ENCODE measurements at regions not wholly inside any gene's neighbourhood (a gene's known extent, or its start where the extent isn't known, plus 50 kb on each side); places are given as distances from the start of the nearest gene placed in this dataset.
"Not testable (repeated sequence)": the region's sequence is repeated elsewhere in the genome, so short reads cannot be mapped to it uniquely, and the experiment has no call there.

DNA sequence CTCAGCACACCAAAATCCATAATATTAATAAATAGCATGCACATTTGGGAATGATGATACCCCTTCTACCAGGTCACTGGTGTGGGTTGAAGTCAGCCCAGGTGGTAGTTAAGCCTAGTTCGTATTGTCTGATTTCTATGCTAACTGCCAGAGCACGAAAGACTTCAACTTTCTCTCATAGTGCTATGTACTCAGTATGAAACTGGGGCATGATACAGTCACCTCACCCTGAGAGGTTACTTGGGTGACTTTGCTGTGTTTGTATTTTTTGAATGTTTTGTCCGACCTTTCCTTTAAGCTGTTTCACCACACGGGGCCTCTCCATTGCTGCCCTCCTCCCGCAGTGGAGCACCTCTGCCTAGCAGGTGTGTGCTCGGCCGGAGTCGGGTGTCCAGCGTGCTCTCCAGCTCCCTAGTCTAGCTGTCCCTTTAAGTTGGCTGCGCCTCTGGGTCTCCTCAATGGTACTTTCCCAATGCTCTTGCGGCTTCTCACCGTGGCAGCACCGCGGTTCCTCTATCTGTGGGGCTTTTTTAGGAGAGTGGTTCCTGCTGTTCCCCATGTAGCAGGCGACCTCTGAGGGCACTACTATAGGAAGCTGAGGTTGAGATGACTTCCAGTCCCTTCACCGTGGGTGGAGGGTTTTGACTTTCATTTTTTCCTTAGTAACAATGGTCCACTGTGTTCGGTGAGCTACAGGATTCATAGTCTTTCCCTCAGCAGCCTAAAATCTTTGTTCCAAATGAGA, 524.0 kb upstream of the PFKP start:
- DNase-seq (ENCODE audit: low spot score): no peak

DNA sequence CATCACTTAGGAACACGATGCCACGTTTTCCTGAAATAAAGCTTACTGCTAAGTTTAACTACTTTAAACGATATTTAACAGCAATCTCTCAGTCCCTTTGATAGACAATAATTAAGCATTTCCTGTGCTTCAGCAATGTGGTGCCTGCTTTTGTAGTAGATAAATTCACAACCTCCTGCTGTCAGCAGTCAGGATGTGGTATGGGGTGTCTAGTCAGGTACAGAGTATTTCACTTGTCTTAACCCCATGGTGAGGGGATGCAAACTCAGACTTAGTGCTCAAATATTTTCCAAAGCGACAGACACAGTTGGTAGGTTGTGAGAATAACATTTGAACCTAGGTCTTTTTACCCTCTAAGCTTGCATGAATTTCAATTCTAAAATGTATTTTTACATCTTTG, 526.2 kb upstream of the PFKP start:
- no peak for DNase-seq (ENCODE audit: low spot score)

DNA sequence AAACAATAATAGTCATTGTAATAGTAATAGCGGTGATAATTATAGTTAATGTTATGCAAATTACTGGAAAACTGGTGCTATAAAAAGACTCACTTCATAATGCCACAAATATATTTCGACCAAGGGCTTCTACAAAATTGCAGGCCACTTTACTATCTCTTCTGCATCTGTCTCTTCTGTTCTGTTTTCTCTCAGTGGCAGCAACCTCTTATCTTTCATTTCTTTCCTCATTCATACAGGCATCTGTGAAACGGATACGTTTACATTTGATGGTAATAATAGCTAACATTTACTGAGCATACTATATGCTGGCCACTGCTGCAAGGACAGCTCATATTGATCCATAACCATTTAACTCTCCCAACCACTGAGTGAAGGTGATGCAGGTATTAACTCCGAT, 537.4 kb upstream of the PFKP start:
- no peak for DNase-seq (ENCODE audit: low spot score)

DNA sequence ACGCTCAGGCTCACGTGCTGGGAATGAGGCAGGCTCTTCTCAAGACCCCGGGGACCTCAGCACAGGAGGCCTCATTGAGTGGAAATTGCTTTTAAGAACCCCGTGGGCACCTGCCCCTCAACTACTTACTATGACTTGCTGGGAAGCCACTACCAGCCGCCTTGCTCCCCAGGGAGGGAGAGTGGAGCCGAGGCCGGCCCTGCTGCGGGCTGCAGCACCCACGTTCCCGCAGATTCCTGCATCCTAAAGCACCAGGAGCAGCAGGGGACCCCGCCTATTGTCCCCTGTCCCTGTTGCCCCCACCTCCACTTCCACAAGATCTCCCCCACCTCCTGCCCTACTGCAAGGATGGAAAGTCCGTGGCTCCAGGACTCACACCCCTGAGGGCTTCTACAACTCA, 541.6 kb upstream of the PFKP start:
- DNase-seq (ENCODE audit: low spot score): no peak

DNA sequence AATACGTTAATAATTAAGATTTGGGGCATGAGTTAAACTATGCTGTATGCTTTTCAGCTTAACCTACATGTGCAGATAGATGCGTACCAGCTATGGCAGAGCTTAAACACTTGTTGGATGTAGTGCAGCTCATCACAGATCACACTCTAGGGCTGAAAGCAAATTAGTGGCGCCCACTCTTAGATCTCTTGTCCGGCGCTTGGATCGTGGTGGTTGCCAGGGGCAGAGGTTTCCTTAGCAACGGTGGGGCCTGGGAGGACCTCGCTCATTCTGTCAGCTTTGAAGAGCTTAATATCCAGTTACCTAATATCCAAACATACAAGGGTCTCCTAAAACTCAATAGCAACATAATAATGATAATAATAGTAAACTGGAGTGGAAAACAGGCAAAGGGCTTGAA, 548.2 kb upstream of the PFKP start:
- DNase-seq (ENCODE audit: low spot score): no peak

DNA sequence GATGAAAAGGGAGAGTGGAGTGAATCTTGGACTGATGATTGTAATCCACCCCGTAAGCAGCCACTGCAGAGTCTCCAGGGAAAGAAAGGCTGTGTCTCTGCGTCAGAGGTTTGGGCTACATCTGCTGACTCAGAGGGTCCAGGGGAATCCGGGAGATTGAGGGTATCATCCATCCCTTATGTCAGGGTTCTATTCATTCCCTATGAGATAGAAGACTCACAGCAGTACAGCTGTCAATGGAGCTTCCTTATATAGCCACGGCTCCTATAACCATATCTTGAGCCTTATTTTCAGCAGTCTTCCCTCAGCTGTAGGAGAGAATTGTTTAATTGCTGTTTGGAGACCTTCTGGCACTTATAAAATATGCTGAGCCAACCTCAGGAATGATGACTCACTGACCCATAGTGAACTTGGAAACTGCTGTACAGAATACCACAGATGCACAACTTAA, 558.2 kb upstream of the PFKP start:
- DNase-seq (ENCODE audit: low spot score): no peak

DNA sequence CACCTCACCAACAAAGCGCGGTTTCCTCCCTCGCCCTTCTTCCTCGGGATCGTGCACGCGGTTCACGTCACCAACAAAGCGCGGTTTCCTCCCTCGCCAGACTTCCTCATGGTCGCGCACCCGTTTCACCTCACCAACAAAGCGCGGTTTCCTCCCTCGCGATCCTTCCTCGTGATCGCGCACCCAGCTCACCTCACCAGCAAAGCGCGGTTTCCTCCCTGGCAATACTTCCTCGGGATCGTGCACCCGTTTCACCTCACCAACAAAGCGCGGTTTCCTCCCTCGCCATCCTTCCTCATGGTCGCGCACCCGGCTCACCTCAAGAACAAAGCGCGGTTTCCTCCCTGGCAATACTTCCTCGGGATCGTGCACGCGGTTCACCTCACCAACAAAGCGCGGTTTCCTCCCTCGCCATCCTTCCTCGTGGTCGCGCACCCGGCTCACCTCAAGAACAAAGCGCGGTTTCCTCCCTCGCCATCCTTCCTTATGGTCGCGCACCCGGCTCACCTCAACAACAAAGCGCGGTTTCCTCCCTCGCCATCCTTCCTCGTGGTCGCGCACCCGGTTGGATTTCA, 565.9 kb upstream of the PFKP start:
- DNase-seq (ENCODE audit: low spot score): not testable (repeated sequence)

DNA sequence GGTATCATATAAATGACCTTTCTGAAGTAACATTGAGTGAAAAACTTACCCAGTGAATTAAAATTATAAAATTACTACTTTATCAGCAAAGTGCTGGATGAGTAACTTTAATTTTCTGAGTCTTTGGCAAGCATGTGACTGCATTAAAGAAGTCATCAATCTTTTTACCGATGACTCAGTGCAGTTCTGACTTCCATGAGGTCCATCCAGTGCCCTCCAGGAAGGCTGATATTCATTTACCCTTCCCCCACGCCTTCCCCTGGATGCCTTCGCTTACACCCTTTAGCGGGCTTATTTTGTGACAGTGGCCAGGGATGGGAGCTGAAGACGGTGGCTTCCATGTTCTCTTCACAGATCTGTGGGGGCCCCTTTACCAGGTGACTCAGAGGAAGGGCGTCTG, 572.9 kb upstream of the PFKP start:
- no peak for DNase-seq (ENCODE audit: low spot score)

DNA sequence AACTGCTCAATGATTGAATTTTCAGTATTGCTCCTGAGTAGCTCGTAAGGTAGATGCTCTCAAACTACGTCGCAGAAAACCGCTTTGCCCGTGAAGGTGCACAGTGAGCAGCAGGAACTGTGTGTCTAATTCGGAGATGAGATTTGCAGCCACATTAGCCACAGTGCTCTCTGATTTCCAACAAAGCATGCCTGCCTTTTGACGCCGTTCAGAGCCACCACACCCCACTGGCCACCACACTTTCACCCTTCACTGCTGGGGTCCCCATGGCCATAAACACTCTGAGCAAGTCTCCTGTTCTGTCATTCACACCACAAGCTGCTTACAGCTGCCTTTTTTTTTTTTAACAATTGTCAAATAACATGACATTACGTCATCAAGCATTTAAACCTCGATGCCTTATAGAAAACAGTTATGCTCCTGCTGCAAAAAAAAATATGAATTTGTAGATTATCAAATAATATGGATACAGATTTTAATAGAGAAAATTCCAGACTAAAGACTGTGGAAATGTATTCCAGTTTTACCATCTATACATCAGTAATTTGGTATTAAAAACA, 578.8 kb upstream of the PFKP start:
- no peak for DNase-seq (ENCODE audit: low spot score)

DNA sequence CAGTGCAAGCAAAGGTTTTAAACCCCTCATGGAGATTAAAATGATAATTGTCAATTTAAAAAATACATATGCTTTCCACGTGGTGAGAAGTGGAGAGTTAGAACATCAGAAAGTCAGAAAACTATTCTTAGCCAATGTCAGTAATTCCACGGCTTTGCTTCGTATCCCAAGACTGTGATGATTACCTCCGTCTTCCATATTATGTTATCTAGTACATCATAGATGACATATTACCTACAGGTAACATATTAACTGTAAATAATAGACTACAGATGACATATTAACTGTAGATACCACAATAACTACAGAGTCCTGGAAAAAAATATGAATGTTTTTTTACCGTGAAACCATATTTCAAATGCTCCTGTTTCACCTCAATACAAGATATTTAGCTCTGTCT, 579.4 kb upstream of the PFKP start:
- DNase-seq (ENCODE audit: low spot score): no peak

DNA sequence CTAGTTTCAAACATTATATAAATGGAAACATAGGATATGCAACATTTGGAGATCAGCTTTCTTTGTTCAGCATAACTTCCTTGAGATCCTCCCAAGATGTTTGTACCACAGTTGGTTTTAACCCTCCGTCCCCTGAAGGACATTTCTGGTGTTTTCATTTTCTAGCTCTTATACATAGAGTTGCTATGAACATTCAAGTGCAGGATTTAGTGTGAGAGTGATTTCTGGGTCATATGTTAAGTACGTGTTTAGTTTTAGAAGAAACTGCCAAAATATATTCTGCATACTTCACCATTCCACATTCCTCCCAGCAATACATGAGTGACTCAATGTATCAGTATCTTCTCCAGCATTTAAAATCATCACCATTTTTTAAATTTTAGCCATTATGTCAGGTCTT, 588.7 kb upstream of the PFKP start:
- DNase-seq (ENCODE audit: low spot score): no peak

DNA sequence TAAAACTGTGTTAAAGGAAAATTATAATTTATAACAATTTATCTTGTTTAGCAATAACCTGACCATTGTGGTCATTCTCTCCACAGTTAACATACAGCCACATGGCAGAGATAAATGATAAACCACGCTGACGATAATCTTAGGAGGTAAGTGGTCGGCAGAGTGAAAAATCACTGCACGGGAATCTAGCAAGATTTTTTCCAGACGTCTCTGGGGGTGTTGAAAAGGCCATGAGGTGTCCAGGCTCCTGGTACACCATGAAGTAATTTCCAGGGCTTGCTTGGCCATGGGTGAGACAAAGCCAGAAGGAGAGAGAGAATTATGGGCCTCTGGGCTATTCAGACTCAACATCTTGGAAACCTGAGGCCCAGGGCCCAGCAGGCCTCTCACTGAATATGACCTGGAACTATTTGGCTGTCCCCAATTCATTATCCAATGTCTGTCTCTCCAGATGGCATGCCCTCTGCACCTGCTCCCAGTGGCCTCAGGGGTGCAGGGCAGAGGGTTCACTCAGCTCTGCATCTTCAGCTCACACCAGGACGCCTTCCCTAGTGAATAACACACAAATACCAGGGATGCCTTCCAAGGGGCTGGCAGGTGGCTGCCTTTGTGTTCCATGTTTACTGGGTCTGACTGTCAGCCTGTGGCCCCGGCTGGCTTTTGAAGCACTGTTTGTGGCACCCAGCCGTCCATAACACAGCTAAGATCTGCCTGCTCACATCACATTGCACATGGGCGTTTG, 590.4 kb upstream of the PFKP start:
- no peak for DNase-seq (ENCODE audit: low spot score)

DNA sequence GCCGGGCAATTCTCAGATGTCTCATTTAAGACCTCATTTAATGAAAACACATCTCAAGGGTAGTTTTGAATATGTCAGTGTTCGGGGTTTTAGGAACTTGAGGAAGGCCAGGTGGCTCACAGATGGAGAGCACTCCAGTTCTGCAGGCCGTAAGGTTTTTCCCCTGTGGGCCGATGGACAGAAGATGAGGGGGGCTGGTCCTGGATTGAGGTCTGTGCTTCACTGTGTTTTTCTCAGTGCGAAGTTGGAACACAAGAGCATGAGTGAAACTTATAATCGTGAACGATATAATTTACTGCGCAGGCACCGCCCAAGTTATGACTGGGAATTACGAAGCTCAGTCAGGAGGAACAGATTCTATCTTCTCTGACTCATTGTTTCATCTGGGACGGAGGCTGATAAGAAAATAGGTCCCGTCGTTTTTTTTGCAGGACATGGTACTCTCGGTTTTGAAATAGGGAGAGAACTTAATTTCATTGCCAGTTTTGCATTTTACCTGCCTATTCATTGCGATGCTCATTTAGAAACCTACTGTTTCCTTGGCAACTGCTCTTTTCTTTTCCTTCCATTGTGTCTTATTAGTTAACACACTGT, 591.0 kb upstream of the PFKP start:
- DNase-seq (ENCODE audit: low spot score): no peak

DNA sequence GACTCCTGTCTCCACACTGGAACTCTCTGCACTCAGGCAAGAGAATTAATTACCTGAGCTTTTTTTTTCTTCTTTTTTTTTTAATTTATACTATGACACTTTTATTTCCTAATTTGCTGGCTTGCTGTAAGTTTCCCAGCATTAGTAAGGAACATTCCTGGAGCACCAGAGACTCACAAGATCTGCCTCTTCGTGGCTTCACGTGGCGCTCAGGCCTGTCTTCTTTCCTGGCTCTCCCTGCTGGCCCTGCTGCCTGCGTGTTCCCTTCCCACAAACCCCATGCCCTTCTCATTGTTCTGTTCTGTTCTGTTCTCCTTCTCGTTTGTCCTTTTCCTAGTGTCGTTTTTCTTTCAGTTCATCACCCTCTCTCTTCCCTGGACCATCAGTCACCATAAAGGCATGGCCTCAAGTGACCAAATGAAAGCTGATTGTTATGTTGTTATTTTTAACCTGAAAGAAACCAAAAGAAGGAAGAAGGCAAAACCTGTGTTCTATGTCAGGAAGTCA, 591.6 kb upstream of the PFKP start:
- DNase-seq (ENCODE audit: low spot score): no peak

DNA sequence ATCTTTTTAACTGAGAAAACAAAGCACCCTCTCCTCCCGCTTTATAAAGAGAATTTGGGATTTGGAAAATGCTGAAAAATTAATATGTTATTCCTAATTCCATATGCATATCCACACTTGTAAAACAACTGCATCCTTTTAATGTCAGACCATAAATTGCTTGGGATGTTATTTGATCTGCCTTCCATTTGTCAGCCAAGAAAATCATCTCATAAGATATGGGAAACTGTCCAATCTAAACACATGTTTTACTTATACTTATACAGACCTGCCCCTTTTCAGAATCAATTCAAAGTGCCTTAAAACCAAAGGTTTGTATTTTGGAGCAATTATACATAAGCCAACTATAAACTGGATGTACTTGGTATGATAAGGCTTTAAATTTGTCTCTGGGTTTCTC, 595.5 kb upstream of the PFKP start:
- DNase-seq (ENCODE audit: low spot score): no peak

DNA sequence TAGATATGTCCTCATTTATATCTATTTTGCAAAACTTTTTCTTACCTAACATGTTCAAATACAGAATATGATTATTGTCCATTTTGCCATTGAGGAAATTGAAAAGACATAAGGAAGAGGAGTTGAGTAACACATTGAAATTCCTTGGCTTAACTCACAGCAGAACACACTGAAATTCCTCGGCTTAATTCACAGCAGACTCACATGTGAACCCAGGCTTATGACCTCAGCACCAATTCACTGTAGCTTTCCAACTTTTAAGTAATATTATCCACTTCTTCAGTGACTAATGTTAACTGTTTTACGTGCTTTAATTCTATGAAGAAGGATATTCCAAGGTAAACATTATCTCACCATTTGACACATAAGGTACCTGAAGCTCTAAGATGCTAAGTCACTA, 597.5 kb upstream of the PFKP start:
- no peak for DNase-seq (ENCODE audit: low spot score)

DNA sequence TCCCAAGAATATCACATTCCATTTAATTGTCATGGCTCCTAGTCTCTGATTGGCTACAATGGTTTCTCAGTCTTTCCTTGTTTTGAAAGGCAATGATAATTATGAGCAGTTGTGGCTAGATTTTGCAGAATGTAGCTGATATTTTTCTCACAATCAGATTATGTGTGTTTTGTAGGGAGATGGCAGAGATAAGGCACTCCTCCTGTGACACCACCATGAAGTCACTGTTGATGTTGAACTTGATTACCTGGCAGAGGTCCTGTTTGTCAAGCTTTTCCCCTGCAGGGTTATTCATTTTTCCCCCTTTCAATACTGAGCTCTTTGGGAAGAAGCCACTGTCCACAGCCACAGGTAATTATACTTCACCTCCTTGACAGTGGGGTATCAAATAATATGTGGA, 602.9 kb upstream of the PFKP start:
- no peak for DNase-seq (ENCODE audit: low spot score)

DNA sequence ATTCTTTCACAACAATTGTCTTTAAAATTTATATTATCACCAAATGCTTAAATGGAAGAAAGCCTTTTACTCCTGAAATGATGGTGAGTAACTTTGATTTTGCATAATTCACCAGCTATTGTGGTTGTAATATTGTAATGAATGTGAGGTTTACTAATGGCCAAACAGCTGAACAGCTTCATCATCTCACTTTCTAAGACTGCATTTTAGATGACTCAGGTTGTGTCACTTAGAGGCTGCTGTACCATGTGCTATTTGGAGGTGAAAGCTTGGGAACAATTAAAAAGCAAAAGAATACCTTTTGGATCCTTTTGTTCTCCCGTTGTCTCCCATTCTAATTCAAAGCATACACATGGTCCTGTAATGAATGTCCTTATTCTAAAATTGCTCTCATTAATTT, 604.0 kb upstream of the PFKP start:
- DNase-seq (ENCODE audit: low spot score): no peak

DNA sequence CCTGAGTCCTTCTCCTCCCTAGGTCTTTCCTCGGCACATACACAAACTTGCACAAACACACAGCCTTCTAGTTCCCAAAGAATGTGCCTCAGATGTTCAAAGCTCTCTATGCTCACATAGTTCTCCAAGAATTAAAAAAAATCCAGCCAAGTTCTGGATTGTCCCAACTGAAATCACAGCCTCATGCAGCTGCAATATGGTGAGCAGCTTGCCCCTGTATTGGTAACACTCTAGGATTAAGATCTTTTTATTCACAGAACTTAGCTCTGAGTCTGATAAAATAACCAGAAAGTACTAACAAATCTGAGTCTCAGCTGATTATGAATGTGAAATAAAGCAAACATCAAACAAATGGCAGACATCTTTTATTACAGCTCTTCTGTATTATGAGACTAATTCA, 604.8 kb upstream of the PFKP start:
- no peak for DNase-seq (ENCODE audit: low spot score)

DNA sequence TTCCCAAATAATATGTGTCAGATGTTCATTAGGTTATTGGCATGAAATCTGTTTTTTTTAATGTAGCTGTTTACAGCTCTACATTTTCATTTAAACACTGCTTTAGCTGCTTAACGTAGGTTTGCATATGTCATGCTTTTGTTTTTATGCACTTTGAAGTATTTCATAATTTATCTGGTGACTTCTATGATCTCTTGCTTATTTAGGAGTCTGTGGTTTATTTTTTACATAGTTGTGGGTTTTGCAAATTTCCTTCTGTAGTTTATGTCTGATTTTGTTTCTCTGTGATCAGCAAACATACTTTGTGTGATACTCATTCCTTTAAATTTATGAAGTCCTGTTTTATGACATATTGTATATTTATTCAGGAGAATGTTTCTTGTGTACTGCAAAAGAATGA, 606.5 kb upstream of the PFKP start:
- DNase-seq (ENCODE audit: low spot score): no peak

DNA sequence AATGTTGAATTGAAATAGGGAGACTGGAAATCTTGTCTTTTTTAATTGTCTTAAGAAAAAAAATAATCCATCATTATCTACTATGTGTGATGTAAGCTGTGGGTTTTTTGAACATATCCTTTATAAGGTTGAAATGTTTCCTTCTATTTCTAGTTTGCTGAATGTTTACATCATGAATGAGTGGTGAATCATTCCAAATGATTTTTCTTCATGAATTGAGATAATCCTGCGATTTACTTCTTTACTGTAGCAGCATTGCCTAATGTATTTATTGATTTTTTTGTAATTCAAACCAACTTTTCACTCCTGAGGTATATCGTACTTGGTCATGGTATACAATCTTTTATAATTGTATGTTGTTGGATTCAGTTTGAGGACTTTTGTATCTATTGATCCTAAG, 607.6 kb upstream of the PFKP start:
- DNase-seq (ENCODE audit: low spot score): no peak

DNA sequence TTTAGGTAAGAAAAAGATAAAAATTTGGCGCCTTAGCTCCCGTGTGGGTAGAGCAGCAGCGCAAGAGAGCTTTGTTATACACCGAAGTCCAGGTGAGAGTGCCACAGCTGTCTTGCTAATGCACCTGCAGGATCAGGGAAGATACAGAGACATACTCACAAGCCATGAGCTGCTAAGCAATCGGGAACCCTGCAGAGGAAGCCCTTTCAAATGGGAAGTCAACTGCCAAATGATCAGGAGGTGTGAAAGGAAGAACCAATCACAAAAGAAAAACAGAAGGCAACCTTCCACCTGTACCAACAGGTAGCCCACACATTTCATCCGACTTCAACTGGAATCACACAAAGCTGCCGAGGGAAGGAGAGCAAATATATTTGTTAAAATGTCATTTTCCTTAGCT, 610.5 kb upstream of the PFKP start:
- no peak for DNase-seq (ENCODE audit: low spot score)

DNA sequence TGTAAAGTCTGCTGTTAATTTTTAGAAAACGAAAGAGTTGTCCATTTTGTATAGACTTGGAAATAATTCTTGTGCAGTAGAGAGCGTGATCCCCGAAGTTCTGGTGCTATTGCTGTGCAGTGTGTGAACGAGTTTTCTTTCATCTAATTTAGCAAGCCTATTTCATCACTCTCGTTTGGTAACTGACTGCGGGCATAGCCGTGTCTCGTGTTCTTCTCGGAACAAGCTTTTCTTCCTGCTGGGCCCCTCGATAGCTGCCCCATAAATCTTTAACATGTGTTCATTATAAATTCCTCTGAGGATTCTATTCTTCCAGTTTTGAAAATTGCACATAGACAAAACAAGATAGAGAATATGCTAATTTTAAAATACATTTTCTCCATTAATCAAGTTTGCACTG, 622.0 kb upstream of the PFKP start:
- no peak for DNase-seq (ENCODE audit: low spot score)

All from CD4-positive, alpha-beta T cell treated with Interleukin-2 at 100 ng/mL for 4 hours (primary cell).